GM21825 (cell line): ENCODE measurements at regions not wholly inside any gene's neighbourhood (a gene's known extent, or its start where the extent isn't known, plus 50 kb on each side); places are given as distances from the start of the nearest gene placed in this dataset.
"Not testable (repeated sequence)": the region's sequence is repeated elsewhere in the genome, so short reads cannot be mapped to it uniquely, and the experiment has no call there.

Experiments used
- ATAC-seq: cut with Tn5 transposase; IDR thresholded peaks from one replicate; pipeline ENCODE4 v1.9.1; 2021; ENCODE audit warnings: mild to moderate bottlenecking, moderate library complexity; ENCODE audit not compliant: unreplicated experiment

GRCh38 chr3:89533275-89533674 lies 425.9 kb downstream of the EPHA3 start:
- no peak for ATAC-seq

- ATAC-seq: not testable (repeated sequence)
Observed at GRCh38 chr3:89554587-89554986, 447.2 kb downstream of the EPHA3 start.

GRCh38 chr3:89558711-89559110 lies 451.3 kb downstream of the EPHA3 start:
- no peak for ATAC-seq

- ATAC-seq: no peak
Observed at GRCh38 chr3:89560568-89560967, 453.1 kb downstream of the EPHA3 start.

- ATAC-seq: no peak
Observed at GRCh38 chr3:89562373-89562772, 455.0 kb downstream of the EPHA3 start.

- no peak for ATAC-seq
Observed at GRCh38 chr3:89565098-89565497, 457.7 kb downstream of the EPHA3 start.

- no peak for ATAC-seq
Observed at GRCh38 chr3:89570465-89570864, 463.0 kb downstream of the EPHA3 start.

- no peak for ATAC-seq
Observed at GRCh38 chr3:89571298-89571697, 463.9 kb downstream of the EPHA3 start.

- no peak for ATAC-seq
Observed at GRCh38 chr3:89571707-89572106, 464.3 kb downstream of the EPHA3 start.

GRCh38 chr3:89572261-89572660 lies 464.8 kb downstream of the EPHA3 start:
- ATAC-seq: no peak

GRCh38 chr3:89576417-89576816 lies 469.0 kb downstream of the EPHA3 start:
- no peak for ATAC-seq

GRCh38 chr3:89577637-89578530 lies 470.5 kb downstream of the EPHA3 start:
- no peak for ATAC-seq

- no peak for ATAC-seq
Observed at GRCh38 chr3:89580859-89581258, 473.4 kb downstream of the EPHA3 start.

GRCh38 chr3:89584398-89584797 lies 477.0 kb downstream of the EPHA3 start:
- ATAC-seq: no peak

- no peak for ATAC-seq
Observed at GRCh38 chr3:89586256-89586655, 478.8 kb downstream of the EPHA3 start.

- ATAC-seq: no peak
Observed at GRCh38 chr3:89586676-89587075, 479.3 kb downstream of the EPHA3 start.

- ATAC-seq: no peak
Observed at GRCh38 chr3:89606151-89606550, 498.7 kb downstream of the EPHA3 start.

GRCh38 chr3:89612027-89612426 lies 504.6 kb downstream of the EPHA3 start:
- ATAC-seq: no peak

- no peak for ATAC-seq
Observed at GRCh38 chr3:89613241-89613640, 505.8 kb downstream of the EPHA3 start.

- no peak for ATAC-seq
Observed at GRCh38 chr3:89617706-89618105, 510.3 kb downstream of the EPHA3 start.

GRCh38 chr3:89619263-89619662 lies 511.8 kb downstream of the EPHA3 start:
- ATAC-seq: no peak

GRCh38 chr3:89622063-89622700 lies 514.8 kb downstream of the EPHA3 start:
- no peak for ATAC-seq
